ENCODE measurements at regions not wholly inside any gene's neighbourhood (a gene's known extent, or its start where the extent isn't known, plus 50 kb on each side); places are given as distances from the start of the nearest gene placed in this dataset.
"Not testable (repeated sequence)": the region's sequence is repeated elsewhere in the genome, so short reads cannot be mapped to it uniquely, and the experiment has no call there.

GRCh38 chr6:81130061-81130460, 622.4 kb downstream of the TENT5A start:
- no peak for DNase-seq (ENCODE audit: low read depth, low spot score)

DNA sequence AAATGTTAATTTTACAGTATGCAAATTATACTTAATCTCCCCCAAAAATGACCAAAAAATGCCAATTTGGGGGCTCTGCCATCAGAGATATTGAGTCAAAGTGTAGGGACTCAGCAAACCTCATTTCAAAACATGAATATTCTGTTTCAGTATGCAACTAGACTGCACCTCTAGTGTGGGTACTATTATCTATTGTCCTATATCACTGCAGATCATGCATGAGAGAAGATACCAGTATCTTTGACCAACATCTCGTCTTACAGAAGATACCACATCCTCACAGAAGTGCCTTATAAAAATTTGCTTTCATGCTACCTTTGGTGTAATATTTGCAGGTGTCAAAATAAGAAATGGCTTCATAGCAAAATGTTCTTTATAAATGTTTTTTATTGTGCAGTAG, 623.8 kb downstream of the TENT5A start:
- no peak for DNase-seq (ENCODE audit: low read depth, low spot score)

DNA sequence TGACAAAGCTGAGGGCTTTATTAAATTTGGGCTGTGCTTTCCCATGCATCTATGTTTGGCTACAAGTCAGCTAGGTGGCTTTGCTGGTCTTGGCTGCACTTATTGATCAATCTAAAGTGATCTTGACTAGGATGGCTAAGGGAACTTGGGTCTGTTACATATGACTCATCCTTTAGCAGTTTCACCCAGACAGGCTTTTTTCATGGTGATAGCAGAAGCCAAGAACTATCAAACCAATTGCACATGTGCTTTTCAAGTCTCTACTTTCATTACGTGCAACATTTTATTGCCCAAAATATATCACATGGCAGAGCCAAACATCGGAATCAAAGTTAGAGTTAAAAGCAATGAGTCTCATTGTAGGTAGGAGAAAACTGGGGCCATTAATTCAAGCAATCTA, 626.3 kb downstream of the TENT5A start:
- DNase-seq (ENCODE audit: low read depth, low spot score) = no peak

- no peak for DNase-seq (ENCODE audit: low read depth, low spot score)
Observed at GRCh38 chr6:81120280-81120679, 632.2 kb downstream of the TENT5A start.

DNA sequence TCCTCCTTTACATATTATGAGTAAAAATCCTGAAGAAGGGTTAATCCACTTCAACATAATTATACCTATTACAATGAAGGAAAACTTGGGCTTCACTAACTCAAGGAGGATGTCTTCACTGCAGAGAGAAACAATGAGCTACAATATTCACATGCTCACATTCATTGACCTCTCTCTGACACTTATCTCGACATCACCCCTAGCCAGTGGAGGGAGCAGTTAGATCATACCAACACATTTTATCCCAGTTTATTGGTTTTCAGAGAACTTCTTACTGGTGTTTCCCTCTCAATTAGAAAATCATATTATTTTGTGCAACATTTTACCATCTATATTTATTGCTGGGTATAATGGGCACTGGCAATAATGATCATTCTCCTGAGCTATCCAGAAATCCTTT, 646.5 kb downstream of the TENT5A start:
- no peak for DNase-seq (ENCODE audit: low read depth, low spot score)

DNA sequence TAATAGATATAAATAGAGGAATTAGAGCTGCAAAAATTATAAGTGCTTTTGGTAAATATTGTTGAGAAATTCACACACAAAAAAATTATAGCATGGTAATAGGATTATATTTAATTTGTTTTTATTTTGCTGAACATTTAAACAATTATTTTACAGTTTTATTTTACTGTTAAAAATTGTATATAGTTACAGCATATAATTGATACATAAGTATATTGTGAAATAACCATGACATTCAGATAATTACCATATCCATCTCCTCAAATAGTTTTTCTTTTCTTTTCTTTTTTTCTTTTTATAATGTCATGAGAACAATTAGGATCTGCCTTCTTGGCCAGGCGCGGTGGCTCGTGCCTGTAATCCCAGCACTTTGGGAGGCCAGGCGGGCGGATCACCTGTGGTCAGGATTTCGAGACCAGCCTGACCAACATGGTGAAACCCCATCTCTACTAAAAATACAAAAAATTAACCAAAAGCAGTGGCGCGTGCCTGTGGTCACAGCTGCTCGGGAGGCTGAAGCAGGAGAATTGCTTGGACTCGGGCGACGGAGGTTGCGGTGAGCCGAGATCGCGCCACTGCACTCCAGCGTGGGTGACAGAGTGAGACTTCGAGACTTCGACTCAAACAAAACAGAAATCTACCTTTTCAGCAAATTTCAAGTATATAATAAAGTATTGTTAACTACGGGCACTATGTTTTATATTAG, 654.2 kb downstream of the TENT5A start:
- DNase-seq (ENCODE audit: low read depth, low spot score) = no peak

- DNase-seq (ENCODE audit: low read depth, low spot score) = not testable (repeated sequence)
Observed at GRCh38 chr6:81096464-81096863, 656.0 kb downstream of the TENT5A start.

DNA sequence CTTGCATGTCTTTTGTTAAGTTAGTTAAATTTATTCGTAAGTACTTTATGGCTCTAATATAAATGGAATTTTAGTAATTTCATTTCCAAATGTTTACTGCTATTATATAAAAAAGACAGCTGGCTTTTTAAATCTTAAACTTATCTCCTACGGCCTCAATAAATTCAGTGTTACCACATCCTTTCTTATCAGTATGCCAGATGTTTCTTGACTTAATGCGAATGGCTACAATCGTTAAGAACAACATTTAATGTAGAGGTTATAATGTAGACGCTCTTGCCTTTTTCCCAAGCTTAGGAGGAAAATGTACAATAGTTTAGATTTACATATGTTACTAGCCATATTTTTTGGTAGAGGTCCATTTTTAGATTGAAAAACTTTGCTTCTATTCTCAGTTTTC, 659.4 kb downstream of the TENT5A start:
- DNase-seq (ENCODE audit: low read depth, low spot score) = no peak

DNA sequence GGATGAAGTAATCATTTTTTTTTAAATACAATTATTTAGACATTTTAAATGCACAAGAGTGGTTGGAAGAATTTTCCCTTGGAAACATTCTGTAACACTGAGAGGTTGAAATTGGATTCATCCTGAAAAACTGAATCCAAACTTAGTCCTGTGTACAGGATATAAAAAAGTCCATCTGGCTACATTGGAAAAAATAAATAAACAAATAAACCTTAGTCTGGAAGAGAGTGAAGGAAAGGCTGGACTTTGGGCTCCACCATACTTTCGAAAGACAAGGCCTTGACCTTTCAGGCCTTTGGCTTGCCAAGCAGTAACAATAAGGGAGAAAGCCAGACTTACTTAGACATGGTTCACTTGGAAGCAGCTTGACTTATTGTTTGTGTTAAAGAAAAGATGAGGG, 664.3 kb downstream of the TENT5A start:
- DNase-seq (ENCODE audit: low read depth, low spot score) = no peak

DNA sequence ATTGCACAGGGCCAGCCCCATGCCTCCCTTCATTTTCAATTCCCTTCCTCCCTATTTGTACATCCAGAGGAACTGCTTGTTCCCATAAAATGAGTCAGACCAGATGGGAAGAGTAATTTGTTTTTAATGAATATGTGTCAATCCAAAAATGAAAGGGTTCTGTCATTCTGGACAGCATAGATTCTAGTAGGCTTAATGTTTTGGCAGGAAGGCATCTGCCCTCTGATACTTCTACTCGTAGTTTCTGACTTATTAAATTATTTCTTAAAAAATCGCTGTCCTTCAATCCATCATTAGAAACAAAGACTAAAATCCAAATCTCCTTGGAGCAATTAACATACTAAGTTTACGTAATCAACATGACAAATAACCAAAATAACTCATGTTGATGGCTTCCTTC, 665.5 kb downstream of the TENT5A start:
- no peak for DNase-seq (ENCODE audit: low read depth, low spot score)

DNA sequence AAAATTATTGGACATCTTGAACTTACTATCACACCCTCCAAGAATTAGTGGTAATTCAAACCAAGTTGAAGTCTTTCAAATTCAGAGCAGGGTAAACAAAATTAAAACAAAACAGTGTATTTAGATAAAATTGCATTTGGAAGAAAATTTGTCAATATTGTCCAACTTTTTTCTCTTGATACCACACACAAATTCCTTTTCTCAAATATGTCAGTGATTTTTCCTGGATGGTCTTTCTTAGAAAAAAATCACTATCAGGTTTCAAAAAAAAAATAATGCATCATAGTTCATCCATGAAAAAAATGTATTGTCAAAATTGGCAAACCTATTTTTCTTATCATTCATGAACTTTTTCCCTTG, 667.1 kb downstream of the TENT5A start:
- DNase-seq (ENCODE audit: low read depth, low spot score) = no peak

DNA sequence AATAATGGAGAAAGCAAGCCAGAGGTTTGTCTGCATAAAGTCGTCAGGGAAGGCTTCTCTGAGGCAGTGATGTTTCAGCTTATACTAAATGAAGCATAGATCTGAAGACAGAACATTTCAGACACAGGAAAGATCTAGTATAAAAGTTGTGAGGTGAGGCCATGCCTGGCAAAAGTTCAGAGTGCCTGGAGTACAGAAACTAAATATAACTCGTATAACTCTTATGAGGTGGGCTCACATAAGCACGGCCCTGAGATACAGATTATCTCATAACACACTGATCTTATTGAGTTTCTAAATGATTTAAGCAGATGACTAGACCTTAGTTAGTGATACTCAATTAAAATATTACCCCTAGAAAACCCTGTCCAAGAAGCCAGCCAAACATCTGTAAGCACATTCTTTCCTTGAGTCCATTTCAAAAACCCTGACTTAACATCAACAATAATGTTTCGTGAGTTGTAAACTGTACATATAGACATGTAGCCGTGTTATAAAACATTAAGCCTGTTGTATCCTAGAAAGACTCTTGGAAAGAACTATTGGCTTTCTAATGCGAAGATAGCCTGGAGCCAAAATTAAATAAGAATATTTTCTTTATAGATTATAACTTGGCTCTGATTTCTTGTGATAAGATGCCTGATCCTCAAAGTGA, 667.6 kb downstream of the TENT5A start:
- DNase-seq (ENCODE audit: low read depth, low spot score) = no peak

GRCh38 chr6:81075974-81076373, 676.5 kb downstream of the TENT5A start:
- no peak for DNase-seq (ENCODE audit: low read depth, low spot score)

DNA sequence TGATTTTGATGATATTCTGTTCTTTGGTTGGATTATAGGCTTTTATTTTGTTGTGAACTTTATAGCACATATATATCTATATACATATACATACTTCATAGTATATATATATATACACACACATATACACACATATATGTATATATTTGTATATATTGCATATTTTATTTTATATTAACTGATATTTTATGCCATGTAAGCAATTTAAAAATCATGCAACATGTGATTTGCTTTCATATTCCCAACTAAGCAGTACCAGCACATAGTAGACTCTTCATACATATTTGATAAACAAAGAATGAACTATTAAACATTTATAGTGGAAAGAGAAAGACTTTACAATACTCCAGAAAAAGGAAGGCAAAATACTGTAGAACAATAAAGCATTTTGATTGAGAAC, 679.2 kb downstream of the TENT5A start:
- no peak for DNase-seq (ENCODE audit: low read depth, low spot score)

DNA sequence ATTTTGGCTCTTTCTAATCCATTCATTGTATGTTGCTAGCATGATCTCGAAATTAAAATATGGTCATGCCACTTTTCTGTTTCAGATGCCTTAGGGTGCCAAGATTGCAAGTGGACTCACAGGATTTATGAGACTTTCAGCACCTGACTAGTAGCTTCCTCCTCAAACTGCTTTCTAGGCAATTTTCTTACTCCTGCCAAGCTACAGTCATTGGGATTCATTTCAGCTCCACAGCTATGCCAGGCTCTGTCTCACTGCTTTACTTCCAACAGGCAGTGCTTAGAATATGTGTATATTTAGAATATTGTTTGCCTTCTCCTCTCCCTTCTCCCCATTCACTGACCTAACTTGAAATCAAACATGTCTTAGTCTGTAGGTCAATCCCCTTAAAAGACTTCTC, 681.4 kb downstream of the TENT5A start:
- no peak for DNase-seq (ENCODE audit: low read depth, low spot score)

DNA sequence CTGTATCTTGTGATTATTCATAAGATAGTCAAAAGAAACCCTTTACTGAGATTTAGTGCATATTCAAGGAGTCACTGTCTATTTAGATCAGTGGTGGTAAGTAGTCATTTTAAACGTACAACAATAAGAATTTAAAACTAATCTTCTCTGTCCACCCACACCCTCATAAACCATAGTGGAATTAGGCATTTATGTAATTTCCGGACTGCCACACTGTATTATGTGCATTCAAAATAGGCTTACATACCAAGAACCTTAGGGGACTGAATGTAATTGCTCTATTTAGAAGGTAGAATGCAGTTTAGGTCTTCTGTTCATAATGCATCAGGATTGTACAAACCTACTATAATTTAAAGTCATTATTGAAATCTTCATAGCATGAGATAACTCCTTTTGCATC, 685.4 kb downstream of the TENT5A start:
- no peak for DNase-seq (ENCODE audit: low read depth, low spot score)

DNA sequence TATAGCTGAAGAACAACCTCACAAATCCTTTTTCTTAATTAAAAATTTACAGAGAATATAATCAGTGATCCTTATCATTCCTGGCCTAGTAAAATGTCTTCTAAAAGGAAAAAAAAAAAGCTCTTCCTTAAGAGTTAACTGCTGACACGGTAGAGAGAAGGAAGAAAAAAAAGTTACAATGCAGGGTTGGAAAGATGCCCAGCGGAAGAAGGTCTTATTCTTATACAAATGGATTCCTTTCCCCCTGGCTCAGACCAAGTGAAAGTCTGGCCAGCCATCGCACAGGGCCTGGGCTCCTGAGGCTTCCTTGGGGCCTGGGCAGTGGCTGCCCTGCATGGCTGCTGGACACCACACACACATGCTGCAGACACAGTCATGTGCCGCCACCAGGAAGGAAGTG, 688.6 kb downstream of the TENT5A start:
- no peak for DNase-seq (ENCODE audit: low read depth, low spot score)

- DNase-seq (ENCODE audit: low read depth, low spot score) = no peak
Observed at GRCh38 chr6:81054036-81054435, 698.4 kb downstream of the TENT5A start.

DNA sequence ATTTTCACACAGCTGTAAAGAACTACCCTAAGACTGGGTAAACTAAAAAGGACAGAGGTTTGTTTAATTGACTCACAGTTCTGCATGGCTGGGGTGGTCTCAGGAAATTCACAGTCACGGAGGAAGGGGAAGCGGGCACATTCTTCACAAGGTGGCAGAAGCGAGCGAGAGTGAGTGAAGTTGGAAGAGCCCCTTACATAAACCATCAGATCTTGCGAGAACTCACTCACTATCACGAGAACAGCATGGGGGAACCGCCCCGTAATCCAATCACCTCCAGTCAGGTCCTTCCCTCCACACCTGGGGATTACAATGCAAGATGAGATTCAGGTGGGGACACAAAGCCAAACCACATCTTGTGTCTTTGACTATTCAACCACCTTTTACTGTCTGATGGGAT, 700.5 kb downstream of the TENT5A start:
- DNase-seq (ENCODE audit: low read depth, low spot score) = no peak

DNA sequence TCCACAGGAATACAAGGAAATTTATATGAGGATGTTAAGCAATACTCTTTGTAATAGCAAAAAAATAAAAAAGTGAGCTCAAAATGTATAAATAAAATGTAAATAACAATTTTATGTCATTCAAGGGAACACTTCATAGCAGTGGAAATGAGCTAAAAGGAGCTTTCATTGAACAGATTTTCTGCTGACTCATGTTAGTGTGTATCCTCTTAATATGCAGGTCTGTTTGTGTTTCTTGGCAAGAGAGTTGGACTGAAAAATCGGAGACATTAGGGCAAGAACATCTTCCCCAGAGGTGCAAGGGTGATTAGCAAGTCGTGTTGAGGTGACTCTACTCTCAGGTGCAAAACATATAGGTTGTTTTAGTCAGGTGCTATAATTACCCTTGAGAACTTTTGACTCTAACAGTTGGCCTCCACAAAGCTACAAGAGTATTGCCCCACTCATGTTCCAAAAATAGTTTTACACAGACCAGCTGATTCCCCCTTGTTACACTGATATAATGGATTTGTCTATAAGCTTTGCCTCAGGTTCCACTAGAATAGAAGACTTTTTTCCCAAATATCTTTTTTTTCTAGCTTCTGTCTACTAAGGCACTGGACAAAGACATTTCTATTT, 702.9 kb downstream of the TENT5A start:
- DNase-seq (ENCODE audit: low read depth, low spot score) = no peak

- no peak for DNase-seq (ENCODE audit: low read depth, low spot score)
Observed at GRCh38 chr6:81031416-81031815, 721.1 kb downstream of the TENT5A start.

DNA sequence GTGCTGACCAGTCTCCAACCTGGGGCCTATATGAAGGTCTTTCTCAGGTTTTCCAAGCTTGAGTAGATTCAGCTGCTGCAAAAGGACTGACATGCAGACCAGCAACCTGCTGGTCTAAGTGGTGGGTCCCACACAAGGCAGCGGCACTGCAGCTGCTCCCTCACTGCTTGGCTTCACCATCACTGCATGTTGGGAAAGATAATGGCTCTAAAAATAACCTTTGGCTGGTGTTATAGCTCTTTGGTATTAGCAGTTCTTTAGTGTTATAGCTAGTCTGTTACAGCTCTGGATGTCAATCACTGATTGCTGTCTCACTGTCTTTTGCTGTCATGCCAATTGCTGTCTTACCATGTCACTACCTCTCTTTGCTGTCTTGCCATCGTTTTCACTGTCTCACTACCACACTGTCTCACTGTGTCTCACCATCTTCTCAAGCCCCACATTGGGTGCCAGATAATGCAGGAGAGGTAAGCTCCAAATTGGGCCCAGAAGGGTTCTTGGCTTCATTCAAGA, 726.4 kb downstream of the TENT5A start:
- no peak for DNase-seq (ENCODE audit: low read depth, low spot score)

GRCh38 chr6:81023709-81024108, 728.8 kb downstream of the TENT5A start:
- no peak for DNase-seq (ENCODE audit: low read depth, low spot score)
